ENCODE measurements at regions not wholly inside any gene's neighbourhood (a gene's known extent, or its start where the extent isn't known, plus 50 kb on each side); places are given as distances from the start of the nearest gene placed in this dataset.

DNA sequence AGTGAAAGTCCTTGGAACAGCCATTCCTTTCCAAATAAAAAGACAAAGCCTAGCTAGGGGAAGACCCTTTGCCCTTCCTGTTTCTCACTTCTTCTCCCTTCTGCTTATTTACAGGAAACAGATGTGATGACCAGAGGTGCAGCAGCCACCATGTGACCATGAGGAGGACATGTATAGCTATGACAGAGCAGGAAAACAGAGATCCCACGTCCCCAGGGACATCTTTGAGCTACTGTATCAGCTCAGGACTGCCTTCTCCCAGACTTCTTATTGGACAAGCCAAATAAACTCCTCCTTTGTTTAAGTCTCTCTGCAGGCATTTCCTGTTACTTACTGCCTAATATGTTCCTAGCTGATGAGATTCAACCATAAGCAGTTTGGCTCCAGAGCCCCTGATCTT lies 133.1 kb upstream of the MLN start:
- no peaks in the 10 kb centered on the region for H3K9me3 ChIP-seq
- TF ChIP-seq SREBF2 (IDR thresholded peaks at IDR 0.05) (no peak), USF2 (IDR thresholded peaks at IDR 0.05) (no peak), MYC (IDR thresholded peaks at IDR 0.05; ENCODE audit: borderline replicate concordance, low read length) (no peak), NR3C1 (IDR thresholded peaks at IDR 0.05) (no peak), RCOR1 (IDR thresholded peaks at IDR 0.05; ENCODE audit: low read depth, low read length) (no peak), CEBPB (IDR thresholded peaks at IDR 0.05) (no peak), CHD2 (IDR thresholded peaks at IDR 0.05; ENCODE audit: low read length, partially characterized antibody) (no peak)
- DNase-seq (ENCODE audit: low read depth in 1 of 2, low spot score in 1 of 2) (no peak), ATAC-seq (no peak), FAIRE-seq (no peak)
- POLR2A ChIA-PET: no interaction called here
- no peak overlapping the region for H3K4me2 ChIP-seq
- WGBS (ENCODE audit: missing lambda C conversion rate): 0% methylated on average over 1 of the region's 1 CpG
- H3K4me1 ChIP-seq: no peaks in the 10 kb centered on the region
- no peak overlapping the region for H3K4me3 ChIP-seq
- no peak overlapping the region for H3K27ac ChIP-seq
- CTCF ChIA-PET: no interaction called here

GRCh38 chr6:33935439-33936080 lies 131.8 kb upstream of the MLN start:
- ATAC-seq (no peak), FAIRE-seq (no peak), DNase-seq (ENCODE audit: low read depth in 1 of 2, low spot score in 1 of 2) (no peak)
- Histone ChIP-seq H3K27ac (no peak overlapping the region), H3K4me3 (no peak overlapping the region), H3K4me2 (no peak overlapping the region), H3K9me3 (no peaks in the 10 kb centered on the region), H3K4me1 (no peaks in the 10 kb centered on the region)
- ChIA-PET CTCF (interaction anchor here (0.5 kb wide), 1 partner anchor 864 kb away, joined by 3 read pairs; no protein-coding TSS in a partner anchor), POLR2A (no interaction called here)
- TF ChIP-seq USF2 (IDR thresholded peaks at IDR 0.05): no peak
- TF ChIP-seq JUN (IDR thresholded peaks at IDR 0.05): no peak
- WGBS (ENCODE audit: missing lambda C conversion rate): 59% methylated on average over 11 of the region's 15 CpGs

DNA sequence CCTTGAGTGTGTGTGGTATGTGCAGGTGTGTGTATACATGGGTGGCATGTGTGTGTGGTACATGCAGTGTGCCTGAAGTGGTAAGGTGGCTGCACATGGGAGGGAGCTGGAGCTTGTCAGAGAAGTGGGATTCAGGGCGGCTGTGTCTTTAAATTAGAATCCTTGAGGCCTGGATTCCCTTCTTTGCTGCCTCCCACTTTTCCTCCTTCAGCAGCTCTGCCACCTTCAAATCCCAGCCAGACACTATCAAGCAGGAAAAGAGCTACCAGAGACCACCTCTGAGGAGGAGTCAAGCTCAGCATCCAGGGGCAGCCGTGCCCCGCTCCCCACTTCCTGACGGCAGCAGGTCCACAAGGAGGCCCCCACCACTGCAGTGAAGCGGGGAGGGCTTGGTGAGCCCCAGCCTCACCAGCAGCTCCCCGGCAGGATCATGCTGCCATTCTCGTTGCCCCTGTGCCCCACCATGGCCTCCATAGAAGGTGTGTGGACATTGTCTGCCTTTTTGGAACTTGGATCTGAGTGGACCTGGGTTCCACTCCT lies 131.0 kb upstream of the MLN start:
- DNase-seq (ENCODE audit: low read depth in 1 of 2, low spot score in 1 of 2): no peak
- TF ChIP-seq RARB (CRISPR knock-in tag; IDR thresholded peaks at IDR 0.05) (no peak), TP53 (CRISPR knock-in tag; IDR thresholded peaks at IDR 0.05) (no peak), ESRRA (IDR thresholded peaks at IDR 0.05; ENCODE audit: borderline replicate concordance, low read length) (no peak)
- H3K9me3 ChIP-seq: no peaks in the 10 kb centered on the region
- no peaks in the 10 kb centered on the region for H3K4me1 ChIP-seq
- no peak overlapping the region for H3K4me3 ChIP-seq
- 69% methylated on average over 2 of the region's 7 CpGs for WGBS (ENCODE audit: missing lambda C conversion rate)
- H3K27ac ChIP-seq: no peak overlapping the region
- no peak for FAIRE-seq
- no peak for ATAC-seq
- ChIA-PET POLR2A (no interaction called here), CTCF (no interaction called here)
- H3K4me2 ChIP-seq: no peak overlapping the region

DNA sequence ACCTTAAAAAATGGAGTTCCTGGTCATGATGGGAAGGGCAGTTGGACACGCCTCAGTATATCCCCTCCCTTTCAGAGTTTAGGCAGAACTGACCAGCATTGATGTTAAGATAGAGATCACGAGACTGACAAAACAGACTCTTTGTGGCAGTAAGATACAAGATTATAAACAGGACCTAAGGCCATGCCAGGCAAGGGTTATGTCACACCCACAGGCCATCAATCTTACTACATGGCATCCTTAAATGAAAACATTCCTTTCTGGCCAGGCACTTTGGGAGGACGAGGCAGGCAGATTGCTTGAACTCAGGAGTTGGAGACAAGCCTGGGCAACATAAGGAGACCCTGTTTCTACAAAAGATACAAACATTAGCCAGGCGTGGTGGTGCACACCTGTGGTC lies 129.3 kb upstream of the MLN start:
- no peak for FAIRE-seq
- CTCF ChIA-PET: no interaction called here
- TF ChIP-seq ATOH8 (CRISPR knock-in tag; IDR thresholded peaks at IDR 0.05; ENCODE audit: low read depth) (no peak), RCOR1 (IDR thresholded peaks at IDR 0.05; ENCODE audit: low read depth, low read length) (no peak), HOXB5 (CRISPR knock-in tag; IDR thresholded peaks at IDR 0.05) (no peak), JUNB (IDR thresholded peaks at IDR 0.05) (no peak), EHF (CRISPR knock-in tag; IDR thresholded peaks at IDR 0.05) (no peak), ZC3H11A (IDR thresholded peaks at IDR 0.05) (no peak), HEYL (CRISPR knock-in tag; IDR thresholded peaks at IDR 0.05) (no peak), KDM1A (IDR thresholded peaks at IDR 0.05; ENCODE audit: low read depth) (no peak), POLR2A (IDR thresholded peaks at IDR 0.05; ENCODE audit: low read length) (no peak), GATA3 (IDR thresholded peaks at IDR 0.05; ENCODE audit: borderline replicate concordance) (no peak), CBX2 (IDR thresholded peaks at IDR 0.05; ENCODE audit: borderline replicate concordance, low read depth) (no peak), TFCP2L1 (CRISPR knock-in tag; IDR thresholded peaks at IDR 0.05) (no peak), USF2 (IDR thresholded peaks at IDR 0.05) (no peak), FOXS1 (CRISPR knock-in tag; IDR thresholded peaks at IDR 0.05) (no peak)
- TF ChIP-seq, protein P1, sequence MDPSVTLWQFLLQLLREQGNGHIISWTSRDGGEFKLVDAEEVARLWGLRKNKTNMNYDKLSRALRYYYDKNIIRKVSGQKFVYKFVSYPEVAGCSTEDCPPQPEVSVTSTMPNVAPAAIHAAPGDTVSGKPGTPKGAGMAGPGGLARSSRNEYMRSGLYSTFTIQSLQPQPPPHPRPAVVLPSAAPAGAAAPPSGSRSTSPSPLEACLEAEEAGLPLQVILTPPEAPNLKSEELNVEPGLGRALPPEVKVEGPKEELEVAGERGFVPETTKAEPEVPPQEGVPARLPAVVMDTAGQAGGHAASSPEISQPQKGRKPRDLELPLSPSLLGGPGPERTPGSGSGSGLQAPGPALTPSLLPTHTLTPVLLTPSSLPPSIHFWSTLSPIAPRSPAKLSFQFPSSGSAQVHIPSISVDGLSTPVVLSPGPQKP (IDR thresholded peaks at IDR 0.05; ENCODE audit: low read depth, low read length): no peak

More for the DNA sequence above, 129.3 kb upstream of the MLN start:
- no peak for ATAC-seq
- no peak overlapping the region for H3K27ac ChIP-seq
- H3K4me3 ChIP-seq: no peak overlapping the region
- WGBS (ENCODE audit: missing lambda C conversion rate): 40% methylated on average over 3 of the region's 4 CpGs
- POLR2A ChIA-PET: no interaction called here
- H3K4me2 ChIP-seq: no peak overlapping the region
- no peak for DNase-seq (ENCODE audit: low read depth in 1 of 2, low spot score in 1 of 2)
- no peaks in the 10 kb centered on the region for H3K4me1 ChIP-seq
- no peaks in the 10 kb centered on the region for H3K9me3 ChIP-seq

Measured in A549 (cell line).